ENCODE measurements at regions not wholly inside any gene's neighbourhood (a gene's known extent, or its start where the extent isn't known, plus 50 kb on each side); places are given as distances from the start of the nearest gene placed in this dataset.

- TF ChIP-seq, protein P1, sequence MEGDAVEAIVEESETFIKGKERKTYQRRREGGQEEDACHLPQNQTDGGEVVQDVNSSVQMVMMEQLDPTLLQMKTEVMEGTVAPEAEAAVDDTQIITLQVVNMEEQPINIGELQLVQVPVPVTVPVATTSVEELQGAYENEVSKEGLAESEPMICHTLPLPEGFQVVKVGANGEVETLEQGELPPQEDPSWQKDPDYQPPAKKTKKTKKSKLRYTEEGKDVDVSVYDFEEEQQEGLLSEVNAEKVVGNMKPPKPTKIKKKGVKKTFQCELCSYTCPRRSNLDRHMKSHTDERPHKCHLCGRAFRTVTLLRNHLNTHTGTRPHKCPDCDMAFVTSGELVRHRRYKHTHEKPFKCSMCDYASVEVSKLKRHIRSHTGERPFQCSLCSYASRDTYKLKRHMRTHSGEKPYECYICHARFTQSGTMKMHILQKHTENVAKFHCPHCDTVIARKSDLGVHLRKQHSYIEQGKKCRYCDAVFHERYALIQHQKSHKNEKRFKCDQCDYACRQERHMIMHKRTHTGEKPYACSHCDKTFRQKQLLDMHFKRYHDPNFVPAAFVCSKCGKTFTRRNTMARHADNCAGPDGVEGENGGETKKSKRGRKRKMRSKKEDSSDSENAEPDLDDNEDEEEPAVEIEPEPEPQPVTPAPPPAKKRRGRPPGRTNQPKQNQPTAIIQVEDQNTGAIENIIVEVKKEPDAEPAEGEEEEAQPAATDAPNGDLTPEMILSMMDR (IDR thresholded peaks at IDR 0.05) = no peak
- no peak for TF ChIP-seq POLR2A (IDR thresholded peaks at IDR 0.05)
These were observed 61.1 kb upstream of the FBXO28 start for GRCh38 chr1:224052772-224053171.
